NB4 (cell line): ENCODE measurements at regions not wholly inside any gene's neighbourhood (a gene's known extent, or its start where the extent isn't known, plus 50 kb on each side); places are given as distances from the start of the nearest gene placed in this dataset.
"Not testable (repeated sequence)": the region's sequence is repeated elsewhere in the genome, so short reads cannot be mapped to it uniquely, and the experiment has no call there.

Experiments
- MYC ChIP-seq: IDR thresholded peaks from 2 replicates; pipeline ENCODE4 v1.6.1; 2011; ENCODE audit warnings: low read depth, low read length
- POLR2A ChIP-seq: IDR thresholded peaks from 2 replicates; pipeline ENCODE4 v1.6.1; 2011; ENCODE audit warnings: mild to moderate bottlenecking; ENCODE audit not compliant: insufficient read length; ENCODE audit errors: extremely low read depth
- TF ChIP-seq, protein P1 (sequence below): IDR thresholded peaks from one replicate; pipeline ENCODE4 v1.5.1; 2012; ENCODE audit warnings: low read depth, low read length
- TF ChIP-seq, protein P2 (sequence below): IDR thresholded peaks from 2 replicates; pipeline ENCODE4 v1.6.1; 2011; ENCODE audit warnings: low read depth, low read length

DNA sequence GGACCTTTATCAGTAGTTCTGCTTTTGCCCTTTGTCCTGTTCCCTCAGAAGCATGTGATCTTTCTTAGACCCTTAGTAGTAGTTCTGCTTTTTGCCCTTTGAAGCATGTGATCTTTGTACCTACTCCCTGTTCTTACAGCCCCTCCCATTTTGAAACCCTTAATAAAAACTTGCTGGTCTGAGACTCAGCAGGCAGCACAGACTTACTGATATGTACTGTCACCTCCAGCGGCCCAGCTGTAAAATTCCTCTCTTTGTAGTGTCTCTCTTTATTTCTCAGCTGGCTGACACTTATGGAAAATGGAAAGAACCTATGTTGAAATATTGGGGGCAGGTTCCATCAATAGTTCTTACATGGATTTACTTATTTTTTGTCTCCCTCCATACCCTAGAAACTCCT is 110.4 kb downstream of the UNC93B1 start:
- TF ChIP-seq, protein P1, sequence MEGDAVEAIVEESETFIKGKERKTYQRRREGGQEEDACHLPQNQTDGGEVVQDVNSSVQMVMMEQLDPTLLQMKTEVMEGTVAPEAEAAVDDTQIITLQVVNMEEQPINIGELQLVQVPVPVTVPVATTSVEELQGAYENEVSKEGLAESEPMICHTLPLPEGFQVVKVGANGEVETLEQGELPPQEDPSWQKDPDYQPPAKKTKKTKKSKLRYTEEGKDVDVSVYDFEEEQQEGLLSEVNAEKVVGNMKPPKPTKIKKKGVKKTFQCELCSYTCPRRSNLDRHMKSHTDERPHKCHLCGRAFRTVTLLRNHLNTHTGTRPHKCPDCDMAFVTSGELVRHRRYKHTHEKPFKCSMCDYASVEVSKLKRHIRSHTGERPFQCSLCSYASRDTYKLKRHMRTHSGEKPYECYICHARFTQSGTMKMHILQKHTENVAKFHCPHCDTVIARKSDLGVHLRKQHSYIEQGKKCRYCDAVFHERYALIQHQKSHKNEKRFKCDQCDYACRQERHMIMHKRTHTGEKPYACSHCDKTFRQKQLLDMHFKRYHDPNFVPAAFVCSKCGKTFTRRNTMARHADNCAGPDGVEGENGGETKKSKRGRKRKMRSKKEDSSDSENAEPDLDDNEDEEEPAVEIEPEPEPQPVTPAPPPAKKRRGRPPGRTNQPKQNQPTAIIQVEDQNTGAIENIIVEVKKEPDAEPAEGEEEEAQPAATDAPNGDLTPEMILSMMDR: not testable (repeated sequence)
- not testable (repeated sequence) for TF ChIP-seq MYC, POLR2A
- TF ChIP-seq, protein P2, sequence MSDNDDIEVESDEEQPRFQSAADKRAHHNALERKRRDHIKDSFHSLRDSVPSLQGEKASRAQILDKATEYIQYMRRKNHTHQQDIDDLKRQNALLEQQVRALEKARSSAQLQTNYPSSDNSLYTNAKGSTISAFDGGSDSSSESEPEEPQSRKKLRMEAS: not testable (repeated sequence)
